GM12891 (cell line): ENCODE measurements at regions not wholly inside any gene's neighbourhood (a gene's known extent, or its start where the extent isn't known, plus 50 kb on each side); places are given as distances from the start of the nearest gene placed in this dataset.

ENCODE experiments used
- DNase-seq: peaks from one replicate; pipeline ENCODE4 v3.0.0; 2011; ENCODE audit warnings: low spot score; ENCODE audit not compliant: insufficient read length
- FAIRE-seq: peaks from 2 replicates; lab custom pipeline; 2011; peaks lifted over from hg19 to GRCh38; lab: Jason Lieb, UNC
- PAX5 ChIP-seq: IDR thresholded peaks from 2 replicates; pipeline ENCODE4 v1.6.1; 2011; ENCODE audit warnings: low read length, moderate library complexity, mild to moderate bottlenecking; ENCODE audit not compliant: insufficient read depth, severe bottlenecking
- POLR2A ChIP-seq: IDR thresholded peaks from 2 replicates; pipeline ENCODE4 v1.6.1; 2011; ENCODE audit warnings: low read depth, low read length, control low read depth
- POLR2AphosphoS5 ChIP-seq: IDR thresholded peaks from 2 replicates; pipeline ENCODE4 v1.6.1; 2011; ENCODE audit warnings: low read depth, low read length, control low read depth
- POU2F2 ChIP-seq: IDR thresholded peaks from 2 replicates; pipeline ENCODE4 v1.6.1; 2011; ENCODE audit warnings: low read depth, mild to moderate bottlenecking, control low read depth, low read length, moderate library complexity
- SPI1 ChIP-seq: IDR thresholded peaks from 2 replicates; pipeline ENCODE4 v1.6.1; 2011; ENCODE audit warnings: low read depth, low read length, control low read depth
- TAF1 ChIP-seq: IDR thresholded peaks from 2 replicates; pipeline ENCODE4 v1.6.1; 2011; ENCODE audit warnings: low read depth, low read length, control low read depth

DNA sequence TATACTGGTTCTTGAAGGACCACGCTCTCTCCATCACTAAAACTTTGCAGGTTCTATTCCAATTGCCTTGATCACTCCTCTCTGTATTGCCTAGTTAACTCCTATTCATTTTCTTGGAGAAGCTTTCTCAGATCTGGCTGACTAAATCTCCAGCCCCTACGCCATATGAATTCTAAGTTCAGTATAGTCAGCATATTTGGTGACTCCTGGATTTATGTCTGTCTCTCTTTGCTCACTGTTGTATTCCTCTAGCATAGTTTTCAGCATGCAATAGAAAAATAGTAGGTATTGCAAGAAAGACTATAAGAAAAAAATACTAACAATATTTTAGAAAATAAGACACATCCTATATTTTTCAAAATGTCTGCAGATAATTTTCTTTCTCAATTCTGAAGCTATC, 579.7 kb downstream of the CDH11 start:
- FAIRE-seq (no peak), DNase-seq (no peak)
- TF ChIP-seq POLR2A: no peak
- no peak for TF ChIP-seq SPI1

DNA sequence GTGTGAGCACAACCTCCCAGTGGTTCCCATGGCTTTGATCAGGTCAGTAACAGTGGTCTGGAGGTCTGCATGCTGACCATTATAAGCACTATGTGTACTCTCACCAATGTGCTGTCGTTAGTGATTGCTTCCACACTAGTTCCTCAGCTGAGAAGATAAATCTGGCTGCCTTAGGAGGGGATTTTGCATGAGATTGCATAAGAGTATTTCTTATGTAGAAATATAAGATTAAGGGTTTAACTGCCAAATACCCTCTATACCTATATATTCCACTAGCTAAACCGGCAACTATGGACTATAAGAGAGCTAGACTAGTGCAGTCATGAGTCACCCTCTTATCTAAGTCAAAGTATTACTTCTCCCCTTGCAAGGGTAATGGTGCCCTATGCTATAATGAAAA, 580.2 kb downstream of the CDH11 start:
- no peak for DNase-seq
- TF ChIP-seq PAX5: no peak
- TF ChIP-seq POLR2AphosphoS5: no peak
- TF ChIP-seq POLR2A: no peak
- no peak for TF ChIP-seq POU2F2
- no peak for TF ChIP-seq SPI1
- TF ChIP-seq TAF1: no peak
- FAIRE-seq: no peak

DNA sequence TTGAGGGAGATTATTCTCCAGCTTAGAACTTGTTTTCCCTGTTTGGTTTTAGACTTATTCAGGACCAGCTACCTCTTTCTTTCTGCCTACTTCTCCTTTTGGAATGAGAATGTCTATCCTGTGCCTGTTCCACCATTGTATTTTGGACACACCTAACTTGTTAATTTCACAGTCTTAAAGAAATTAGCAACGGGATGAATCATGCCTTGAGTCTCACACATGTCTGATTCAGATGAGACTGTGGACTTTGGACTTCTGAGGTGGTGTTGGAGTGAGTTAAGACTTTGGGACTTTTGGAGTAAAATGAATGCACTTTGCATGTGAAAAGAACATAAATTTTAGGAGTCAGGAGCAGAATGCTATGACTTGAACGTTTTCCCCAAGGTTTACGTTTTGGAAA, 581.4 kb downstream of the CDH11 start:
- DNase-seq: no peak
- no peak for TF ChIP-seq POU2F2
- no peak for TF ChIP-seq TAF1
- no peak for TF ChIP-seq SPI1
- TF ChIP-seq PAX5: no peak
- FAIRE-seq: no peak

DNA sequence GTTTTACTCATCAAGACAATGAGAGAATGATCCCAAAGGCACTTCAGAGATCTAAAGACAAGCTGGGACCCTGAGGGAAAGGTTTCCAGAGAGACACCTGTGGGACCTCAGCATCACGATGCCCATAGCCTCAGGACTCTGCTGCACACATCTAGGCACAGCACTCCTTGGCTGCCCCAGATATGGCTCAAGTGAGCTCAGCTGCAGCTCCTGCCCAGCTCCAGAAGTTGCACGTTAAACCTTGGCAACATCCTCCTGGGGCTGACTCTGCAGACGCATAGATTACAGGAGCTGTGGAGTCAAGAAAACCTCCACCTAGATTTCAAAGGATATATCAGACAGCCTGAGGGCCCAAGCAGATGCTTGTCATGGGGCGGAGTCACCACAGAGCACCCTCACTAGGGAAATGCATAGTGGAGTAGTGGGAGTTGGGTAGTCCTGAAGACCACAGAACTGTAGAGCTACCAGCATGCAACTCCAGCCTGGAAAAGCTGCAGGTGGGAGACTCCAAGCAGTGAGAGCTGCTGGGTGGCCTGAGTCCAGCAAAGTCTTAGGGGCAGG, 582.0 kb downstream of the CDH11 start:
- TF ChIP-seq POLR2AphosphoS5 (no peak), POLR2A (no peak), PAX5 (no peak), POU2F2 (no peak), TAF1 (no peak), SPI1 (no peak)
- DNase-seq: no peak
- FAIRE-seq: no peak

DNA sequence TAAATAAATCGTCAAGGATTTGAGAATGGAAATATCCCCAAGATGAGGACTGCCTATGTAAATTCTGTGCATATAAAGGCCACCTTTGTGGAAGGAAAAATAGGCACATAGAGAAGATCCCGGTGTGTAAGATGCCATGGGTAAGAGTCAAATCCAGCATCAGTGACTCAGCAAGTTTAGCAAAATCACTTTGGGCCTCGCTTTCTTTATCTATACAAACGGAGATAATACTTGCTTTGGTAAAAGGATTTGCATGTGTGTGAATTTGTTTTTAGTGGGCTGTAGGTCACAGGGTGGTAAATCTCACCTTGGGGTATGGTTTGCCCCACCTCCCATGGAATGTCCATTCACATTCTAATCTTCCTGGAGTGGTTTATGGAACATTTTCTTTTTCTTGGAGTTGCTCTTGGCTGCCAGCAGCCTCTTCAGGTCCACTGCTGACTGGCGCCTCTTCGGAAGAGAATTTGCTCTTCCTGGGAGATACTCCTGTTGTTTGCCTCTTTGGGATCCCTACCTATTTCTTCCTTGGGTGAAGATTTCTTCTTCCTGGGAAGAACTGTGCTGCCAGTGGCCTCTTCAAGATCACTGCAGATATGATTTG, 587.6 kb downstream of the CDH11 start:
- TF ChIP-seq TAF1 (no peak), POLR2AphosphoS5 (no peak), PAX5 (no peak), POU2F2 (no peak), SPI1 (no peak), POLR2A (no peak)
- no peak for FAIRE-seq
- no peak for DNase-seq

DNA sequence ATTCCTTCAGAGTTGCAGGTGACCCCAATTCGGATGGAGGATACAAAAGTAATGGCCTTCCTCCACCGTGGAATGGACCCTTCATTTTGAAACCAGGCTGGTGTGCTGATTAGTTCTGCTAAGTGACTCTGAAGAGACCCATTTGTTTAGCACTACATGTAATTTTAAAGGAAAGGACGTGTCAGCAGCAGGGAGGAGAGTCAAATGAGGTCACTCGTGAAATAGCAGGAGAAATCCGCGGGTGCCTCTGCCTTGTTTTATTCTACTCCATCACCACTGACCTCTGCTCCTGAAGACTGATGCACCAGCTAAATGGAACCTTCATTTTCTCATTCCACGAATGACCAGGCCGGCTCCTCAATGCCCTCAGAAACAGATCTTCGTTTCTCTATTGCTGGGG, 589.2 kb downstream of the CDH11 start:
- DNase-seq (no peak), FAIRE-seq (no peak)
- TF ChIP-seq SPI1 (no peak), TAF1 (no peak), POLR2A (no peak), POU2F2 (no peak), POLR2AphosphoS5 (no peak), PAX5 (no peak)

DNA sequence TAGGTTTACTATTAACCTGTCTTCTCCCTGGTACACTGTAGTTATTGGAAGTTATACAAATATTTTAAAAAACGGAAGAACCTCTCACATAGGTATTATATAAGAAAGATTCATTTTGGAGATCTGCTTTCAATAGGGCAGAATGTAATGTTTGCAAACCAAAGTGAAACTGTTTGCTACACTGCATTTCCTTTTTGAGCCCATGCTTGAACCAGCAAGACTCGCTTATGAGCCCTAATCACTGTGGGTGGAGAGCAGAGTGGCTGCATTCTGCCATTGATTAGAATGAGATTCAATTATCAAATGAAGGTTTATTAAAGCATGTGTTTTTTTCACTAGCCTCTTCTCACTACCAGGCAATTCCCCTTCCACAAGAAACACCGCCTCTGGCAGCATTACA, 589.7 kb downstream of the CDH11 start:
- TF ChIP-seq PAX5 (no peak), TAF1 (no peak), POLR2AphosphoS5 (no peak), POLR2A (no peak), SPI1 (no peak), POU2F2 (no peak)
- FAIRE-seq: no peak
- no peak for DNase-seq

DNA sequence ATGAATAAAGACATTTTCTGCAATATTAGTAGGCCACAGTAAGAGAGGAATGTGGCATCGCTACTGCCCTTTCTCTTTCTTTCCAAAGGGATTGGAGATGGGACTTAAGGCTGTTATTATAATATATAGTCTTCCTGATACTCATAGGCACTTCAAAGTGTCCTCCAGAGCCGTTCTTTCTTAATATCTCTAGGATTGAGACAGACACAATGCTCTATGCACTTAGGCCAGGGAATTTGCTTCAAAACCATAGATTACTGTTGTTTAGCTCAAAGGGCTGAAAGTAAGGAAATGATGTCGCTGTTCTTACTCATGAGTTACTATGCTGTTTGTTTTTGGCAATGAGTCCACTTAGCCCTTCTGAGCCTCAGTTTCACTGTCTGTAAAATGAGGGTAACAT, 590.5 kb downstream of the CDH11 start:
- TF ChIP-seq POLR2AphosphoS5 (no peak), SPI1 (no peak), TAF1 (no peak), PAX5 (no peak), POU2F2 (no peak), POLR2A (no peak)
- FAIRE-seq: no peak
- no peak for DNase-seq

DNA sequence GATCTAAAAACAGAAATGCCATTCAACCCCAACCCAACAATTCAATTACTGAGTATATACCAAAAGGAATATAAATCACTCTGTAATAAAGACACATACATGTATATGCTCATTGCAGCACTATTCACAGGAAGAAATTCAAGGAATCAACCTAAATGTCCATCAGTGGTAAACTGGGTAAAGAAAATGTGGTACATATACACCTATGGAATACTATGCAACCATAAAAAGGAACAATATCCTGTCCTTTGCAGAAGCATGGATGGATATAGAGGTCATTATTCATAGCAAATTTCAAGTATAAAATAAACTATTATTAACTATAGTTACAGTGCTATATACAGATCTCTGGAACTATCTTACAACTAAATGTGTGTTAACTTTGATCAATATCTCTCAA, 599.3 kb downstream of the CDH11 start:
- FAIRE-seq (no peak), DNase-seq (no peak)
- TF ChIP-seq POLR2AphosphoS5 (no peak), PAX5 (no peak), TAF1 (no peak), SPI1 (no peak), POLR2A (no peak), POU2F2 (no peak)

DNA sequence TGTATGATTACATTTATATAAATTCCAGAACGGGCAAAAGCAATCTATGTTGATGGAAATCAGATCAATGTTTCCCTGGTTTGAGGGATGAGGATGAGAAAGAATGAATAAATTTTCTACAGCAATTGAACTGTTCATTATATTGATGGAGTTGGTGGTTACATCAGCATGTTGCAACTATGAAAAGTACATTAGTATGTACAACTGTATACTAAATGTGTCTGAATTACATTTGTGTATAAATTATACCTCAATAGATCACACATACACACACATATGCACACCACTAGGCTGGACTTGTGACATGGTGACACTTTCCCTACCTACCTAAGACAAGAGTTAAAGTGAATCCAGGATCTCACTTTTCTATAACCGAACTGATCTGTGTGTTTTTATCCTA, 608.0 kb downstream of the CDH11 start:
- TF ChIP-seq POU2F2: no peak
- no peak for TF ChIP-seq TAF1
- no peak for TF ChIP-seq PAX5
- TF ChIP-seq POLR2A: no peak
- no peak for TF ChIP-seq POLR2AphosphoS5
- no peak for TF ChIP-seq SPI1
- FAIRE-seq (no peak), DNase-seq (no peak)
